ENCODE measurements at regions not wholly inside any gene's neighbourhood (a gene's known extent, or its start where the extent isn't known, plus 50 kb on each side); places are given as distances from the start of the nearest gene placed in this dataset.
"Not testable (repeated sequence)": the region's sequence is repeated elsewhere in the genome, so short reads cannot be mapped to it uniquely, and the experiment has no call there.

DNA sequence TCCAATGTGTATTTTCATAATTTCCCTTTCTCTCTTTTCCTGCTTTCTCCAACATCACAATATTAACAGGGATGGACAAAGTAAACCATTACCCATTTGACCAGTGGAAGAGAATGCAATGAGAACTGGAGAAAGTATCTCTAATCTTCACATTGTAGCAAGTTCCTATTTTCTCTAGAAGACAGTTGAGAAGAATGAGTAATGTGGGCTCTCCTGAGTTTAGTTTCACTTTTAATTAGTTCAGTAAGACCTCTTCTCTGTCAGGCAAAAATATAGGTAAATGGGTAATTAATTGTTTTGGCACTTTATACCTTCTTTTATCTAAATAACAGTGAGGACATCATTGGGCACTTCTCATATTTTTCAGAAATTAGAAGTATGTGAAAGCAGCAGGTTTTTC lies 602.0 kb downstream of the GLUD2 start:
- DNase-seq (ENCODE audit: low read depth in 2 of 2) = no peak

GRCh38 chrX:121655276-121655675 lies 607.9 kb downstream of the GLUD2 start:
- no peak for DNase-seq (ENCODE audit: low read depth in 2 of 2)

- DNase-seq (ENCODE audit: low read depth in 2 of 2) = no peak
Observed at GRCh38 chrX:121666171-121666570, 618.8 kb downstream of the GLUD2 start.

DNA sequence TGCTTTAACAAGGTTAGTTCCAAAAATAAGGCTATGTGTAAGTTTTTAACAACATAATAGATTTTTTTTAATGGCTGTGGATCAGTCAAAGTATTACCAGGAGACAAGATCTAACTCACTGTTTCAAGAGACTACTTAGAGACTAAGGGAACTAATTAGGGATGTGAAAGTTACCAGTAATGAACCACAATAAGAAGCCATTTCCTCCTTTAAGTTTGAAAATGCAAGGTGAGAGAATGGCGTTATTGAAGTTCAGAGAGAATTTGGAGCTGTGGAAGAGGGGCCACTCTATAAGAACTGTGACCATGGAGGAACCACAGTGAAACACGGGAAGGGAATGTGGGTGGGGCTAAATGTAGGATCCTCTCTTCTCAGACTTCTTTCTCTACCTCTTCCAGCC lies 624.2 kb downstream of the GLUD2 start:
- no peak for DNase-seq (ENCODE audit: low read depth in 2 of 2)

DNA sequence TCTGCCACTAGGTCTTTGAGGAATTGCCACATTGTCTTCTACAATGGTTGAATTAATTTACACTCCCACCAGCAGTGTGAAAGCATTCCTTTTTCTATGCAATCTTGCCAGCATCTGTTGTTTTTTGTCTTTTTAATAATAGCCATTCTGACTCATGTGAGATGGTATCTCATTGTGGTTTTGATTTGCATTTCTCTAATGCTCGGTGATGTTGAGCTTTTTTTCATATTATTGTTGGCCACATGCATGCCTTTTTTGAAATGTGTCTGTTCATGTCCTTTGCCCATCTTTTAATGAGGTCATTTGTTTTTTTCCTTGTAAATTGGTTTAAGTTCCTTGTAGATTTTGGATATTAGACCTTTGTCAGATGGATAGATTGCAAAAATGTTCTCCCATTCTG lies 661.8 kb downstream of the GLUD2 start:
- not testable (repeated sequence) for DNase-seq (ENCODE audit: low read depth in 2 of 2)

GRCh38 chrX:121733514-121733913 lies 686.1 kb downstream of the GLUD2 start:
- no peak for DNase-seq (ENCODE audit: low read depth in 2 of 2)

GRCh38 chrX:121746105-121746504 lies 698.7 kb downstream of the GLUD2 start:
- no peak for DNase-seq (ENCODE audit: low read depth in 2 of 2)

DNA sequence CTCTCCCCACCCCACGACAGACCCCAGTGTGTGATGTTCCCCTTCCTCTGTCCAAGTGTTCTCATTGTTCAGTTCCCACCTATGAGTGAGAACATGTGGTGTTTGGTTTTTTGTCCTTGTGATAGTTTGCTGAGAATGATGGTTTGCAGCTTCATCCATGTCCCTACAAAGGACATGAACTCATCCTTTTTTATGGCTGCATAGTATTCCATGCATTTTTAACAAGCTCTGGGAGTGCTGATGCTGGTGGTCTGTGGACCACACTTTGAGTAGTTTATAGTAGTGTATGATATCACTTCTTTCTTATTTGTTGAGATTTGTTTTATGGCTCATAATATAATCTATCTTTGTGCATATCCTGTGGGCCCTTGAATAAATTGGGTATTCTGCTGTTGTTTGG lies 706.2 kb downstream of the GLUD2 start:
- not testable (repeated sequence) for DNase-seq (ENCODE audit: low read depth in 2 of 2)

GRCh38 chrX:121754301-121754700 lies 706.9 kb downstream of the GLUD2 start:
- DNase-seq (ENCODE audit: low read depth in 2 of 2) = no peak

- DNase-seq (ENCODE audit: low read depth in 2 of 2) = no peak
Observed at GRCh38 chrX:121755541-121755940, 708.1 kb downstream of the GLUD2 start.

- DNase-seq (ENCODE audit: low read depth in 2 of 2) = no peak
Observed at GRCh38 chrX:121761845-121762244, 714.4 kb downstream of the GLUD2 start.

- DNase-seq (ENCODE audit: low read depth in 2 of 2) = no peak
Observed at GRCh38 chrX:121763671-121764070, 716.3 kb downstream of the GLUD2 start.

GRCh38 chrX:121768210-121768609 lies 720.8 kb downstream of the GLUD2 start:
- not testable (repeated sequence) for DNase-seq (ENCODE audit: low read depth in 2 of 2)

DNA sequence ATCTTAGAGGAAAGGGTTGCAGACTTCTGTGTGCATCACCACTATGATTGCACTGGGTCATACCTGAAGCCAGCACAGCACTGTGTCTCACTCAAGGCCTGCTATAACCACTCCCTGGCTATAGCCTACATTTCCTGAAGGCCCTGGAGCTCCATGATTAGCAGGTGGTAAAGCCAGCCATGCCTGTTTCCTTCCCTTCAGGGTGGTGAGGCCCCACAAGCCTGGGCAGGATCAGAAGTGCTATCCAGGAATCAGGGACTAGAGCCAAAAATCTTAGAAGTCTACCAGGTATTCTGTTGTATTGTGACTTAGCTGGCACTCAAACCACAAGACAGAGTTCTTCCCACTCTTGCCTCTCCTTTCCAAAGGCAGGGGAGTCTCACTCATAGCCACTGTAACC lies 734.6 kb downstream of the GLUD2 start:
- no peak for DNase-seq (ENCODE audit: low read depth in 2 of 2)

DNA sequence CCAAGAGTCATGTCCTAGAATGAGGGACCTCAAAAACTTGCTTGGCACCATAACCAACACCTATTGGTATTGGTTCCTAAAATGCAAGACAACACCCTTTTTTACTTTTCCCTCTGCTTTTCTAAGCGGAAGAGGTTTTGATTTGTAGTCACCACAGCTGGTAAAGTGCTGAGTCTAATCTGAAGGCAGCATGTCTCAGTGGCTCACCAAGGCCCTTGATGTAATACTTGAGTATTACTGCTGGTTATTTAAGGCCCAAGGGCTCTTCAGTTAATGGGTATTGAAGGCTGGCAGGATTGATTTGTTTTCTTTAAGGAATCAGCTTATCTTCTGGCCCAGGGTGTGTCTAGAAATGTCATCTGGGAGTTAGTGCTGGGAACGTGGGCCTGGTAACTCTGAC lies 735.1 kb downstream of the GLUD2 start:
- DNase-seq (ENCODE audit: low read depth in 2 of 2) = no peak

DNA sequence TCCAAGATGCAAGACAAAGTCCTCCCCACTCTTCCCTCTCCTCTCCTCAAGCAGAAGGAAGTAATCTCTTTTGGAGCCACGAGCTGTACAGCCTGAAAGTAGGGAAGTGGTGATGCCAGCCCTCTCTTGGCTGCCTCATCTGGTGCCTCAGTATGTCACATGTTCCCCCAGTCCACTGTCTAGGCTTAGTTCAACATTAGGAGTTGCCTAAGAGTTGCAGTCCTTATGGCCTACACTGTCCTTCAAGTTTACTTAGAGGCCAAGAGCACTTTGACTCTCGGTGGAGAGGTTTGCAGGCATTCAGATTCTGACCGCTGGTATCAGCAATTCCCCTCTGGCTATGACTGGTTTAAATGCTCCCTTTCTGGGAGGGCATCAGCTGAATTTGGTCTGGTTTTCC lies 735.6 kb downstream of the GLUD2 start:
- DNase-seq (ENCODE audit: low read depth in 2 of 2) = no peak

- DNase-seq (ENCODE audit: low read depth in 2 of 2) = no peak
Observed at GRCh38 chrX:121802881-121803412, 755.5 kb downstream of the GLUD2 start.

DNA sequence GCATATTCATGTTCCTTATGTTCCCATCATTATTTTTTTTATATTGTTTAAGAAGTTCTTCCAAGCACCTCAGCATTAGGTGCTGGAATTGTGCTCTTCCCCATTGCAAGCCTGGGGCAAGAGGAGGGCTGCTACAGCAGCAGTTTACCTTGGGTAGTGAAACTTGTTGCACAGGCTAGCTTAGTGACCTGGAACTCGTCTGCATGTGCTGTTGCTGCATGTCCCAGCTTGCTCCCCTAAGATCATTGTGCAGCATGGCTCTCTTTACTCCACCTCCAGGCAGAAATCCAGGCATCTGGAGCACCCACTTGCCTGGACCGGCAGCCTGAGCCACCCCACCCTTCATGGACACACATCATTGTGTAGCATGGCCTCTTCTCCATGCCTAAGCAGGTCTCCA lies 776.0 kb downstream of the GLUD2 start:
- no peak for DNase-seq (ENCODE audit: low read depth in 2 of 2)

GRCh38 chrX:121831601-121832000 lies 784.2 kb downstream of the GLUD2 start:
- no peak for DNase-seq (ENCODE audit: low read depth in 2 of 2)

- no peak for DNase-seq (ENCODE audit: low read depth in 2 of 2)
Observed at GRCh38 chrX:121832446-121832845, 785.0 kb downstream of the GLUD2 start.

DNA sequence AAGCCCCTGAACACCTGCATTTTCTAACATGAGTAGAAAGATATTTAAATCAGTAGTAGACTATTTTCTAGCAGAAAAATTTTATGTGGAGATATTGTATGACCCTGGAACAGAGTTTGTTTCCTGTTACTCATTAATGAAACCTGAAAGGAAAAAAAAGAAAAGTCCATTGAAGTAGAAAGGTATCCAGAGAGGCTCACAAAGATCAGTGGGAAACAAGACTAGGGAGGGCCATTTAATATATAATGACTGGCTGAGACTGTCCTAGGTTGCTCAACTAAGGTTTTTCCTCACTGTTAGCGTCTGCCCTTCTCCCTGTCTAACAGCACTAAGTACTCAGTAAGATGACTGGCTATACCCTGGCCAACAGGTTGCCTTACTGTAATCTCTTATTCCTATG lies 788.6 kb downstream of the GLUD2 start:
- DNase-seq (ENCODE audit: low read depth in 2 of 2) = no peak

DNA sequence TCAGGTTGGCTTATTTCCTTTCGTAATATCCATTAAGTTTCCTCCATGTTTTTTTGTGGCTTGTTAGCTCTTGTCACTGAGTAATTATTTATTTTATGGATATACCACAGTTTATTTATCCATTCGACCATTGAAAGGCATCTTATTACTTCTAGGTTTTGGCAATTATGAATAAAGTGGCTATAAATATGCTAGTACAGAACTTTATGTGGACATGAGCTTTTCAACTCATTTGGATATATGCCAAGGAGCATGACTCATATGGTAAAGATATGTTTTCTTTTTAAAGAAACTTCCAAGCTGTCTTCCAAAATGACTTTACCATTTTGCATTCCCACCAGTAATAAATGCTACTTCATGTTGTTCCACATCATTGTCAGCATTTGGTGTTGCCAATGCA lies 803.6 kb downstream of the GLUD2 start:
- DNase-seq (ENCODE audit: low read depth in 2 of 2) = no peak

GRCh38 chrX:121853762-121854613 lies 806.6 kb downstream of the GLUD2 start:
- no peak for DNase-seq (ENCODE audit: low read depth in 2 of 2)

GRCh38 chrX:121854614-121854911 lies 807.2 kb downstream of the GLUD2 start:
- DNase-seq (ENCODE audit: low read depth in 2 of 2) = no peak
